ENCODE measurements at regions not wholly inside any gene's neighbourhood (a gene's known extent, or its start where the extent isn't known, plus 50 kb on each side); places are given as distances from the start of the nearest gene placed in this dataset.

GRCh38 chr7:34309584-34309983 lies 348.4 kb upstream of the NPSR1 start:
- TF ChIP-seq, protein P1, sequence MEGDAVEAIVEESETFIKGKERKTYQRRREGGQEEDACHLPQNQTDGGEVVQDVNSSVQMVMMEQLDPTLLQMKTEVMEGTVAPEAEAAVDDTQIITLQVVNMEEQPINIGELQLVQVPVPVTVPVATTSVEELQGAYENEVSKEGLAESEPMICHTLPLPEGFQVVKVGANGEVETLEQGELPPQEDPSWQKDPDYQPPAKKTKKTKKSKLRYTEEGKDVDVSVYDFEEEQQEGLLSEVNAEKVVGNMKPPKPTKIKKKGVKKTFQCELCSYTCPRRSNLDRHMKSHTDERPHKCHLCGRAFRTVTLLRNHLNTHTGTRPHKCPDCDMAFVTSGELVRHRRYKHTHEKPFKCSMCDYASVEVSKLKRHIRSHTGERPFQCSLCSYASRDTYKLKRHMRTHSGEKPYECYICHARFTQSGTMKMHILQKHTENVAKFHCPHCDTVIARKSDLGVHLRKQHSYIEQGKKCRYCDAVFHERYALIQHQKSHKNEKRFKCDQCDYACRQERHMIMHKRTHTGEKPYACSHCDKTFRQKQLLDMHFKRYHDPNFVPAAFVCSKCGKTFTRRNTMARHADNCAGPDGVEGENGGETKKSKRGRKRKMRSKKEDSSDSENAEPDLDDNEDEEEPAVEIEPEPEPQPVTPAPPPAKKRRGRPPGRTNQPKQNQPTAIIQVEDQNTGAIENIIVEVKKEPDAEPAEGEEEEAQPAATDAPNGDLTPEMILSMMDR (conservative IDR thresholded peaks at IDR 0.05; ENCODE audit: low read depth, low read length): no peak
- TF ChIP-seq EZH2phosphoT487 (IDR thresholded peaks at IDR 0.05; ENCODE audit: borderline replicate concordance, low read length) (no peak), EZH2 (IDR thresholded peaks at IDR 0.05; ENCODE audit: low read length, unreplicated experiment) (no peak)

Data from PC-3 (cell line).